Colonic mucosa (tissue), 4 donors: ENCODE measurements at regions not wholly inside any gene's neighbourhood (a gene's known extent, or its start where the extent isn't known, plus 50 kb on each side); places are given as distances from the start of the nearest gene placed in this dataset.

Experiments used
- DNase-seq: peaks from one replicate; pipeline ENCODE4 v3.0.0-alpha.2; 2020
- H3K27ac ChIP-seq: fragments of 200-600 bp; one replicate; pipeline ENCODE4 v1.8.0; 2021
- H3K27me3 ChIP-seq: fragments of 200-600 bp; one replicate; pipeline ENCODE4 v1.8.0; 2021
- H3K36me3 ChIP-seq: fragments of 200-600 bp; one replicate; pipeline ENCODE4 v1.8.0; 2021
- H3K4me1 ChIP-seq: fragments of 200-600 bp; one replicate; pipeline ENCODE4 v1.8.0; 2021; ENCODE audit warnings: mild to moderate bottlenecking
- H3K4me3 ChIP-seq: fragments of 200-600 bp; one replicate; pipeline ENCODE4 v1.8.0; 2021
- H3K9ac ChIP-seq, 2 donors: one replicate each; pipeline ENCODE4 v1.7.0; 2013; ENCODE audit warnings: control low read depth in 2 of 2, low read depth in 2 of 2, low read length in 2 of 2
- H3K9me3 ChIP-seq: fragments of 200-600 bp; one replicate; pipeline ENCODE4 v1.8.0; 2021
- intact Hi-C: fragments of 100-400 bp; cut with DNase I; formaldehyde crosslinking; loops from one replicate; pipeline ENCODE4 v1.14.1; 2022
- TF ChIP-seq, protein P1 (sequence below): fragments of 200-600 bp; IDR thresholded peaks from one replicate; pipeline ENCODE4 v1.8.0; 2022; ENCODE audit warnings: antibody characterized with exemption, mild to moderate bottlenecking
- donor health status: healthy.
- donor health status: DM: no; HTN: no; CAD: no.
- donor health status: DM: no; HTN: no; CAD: no.

DNA sequence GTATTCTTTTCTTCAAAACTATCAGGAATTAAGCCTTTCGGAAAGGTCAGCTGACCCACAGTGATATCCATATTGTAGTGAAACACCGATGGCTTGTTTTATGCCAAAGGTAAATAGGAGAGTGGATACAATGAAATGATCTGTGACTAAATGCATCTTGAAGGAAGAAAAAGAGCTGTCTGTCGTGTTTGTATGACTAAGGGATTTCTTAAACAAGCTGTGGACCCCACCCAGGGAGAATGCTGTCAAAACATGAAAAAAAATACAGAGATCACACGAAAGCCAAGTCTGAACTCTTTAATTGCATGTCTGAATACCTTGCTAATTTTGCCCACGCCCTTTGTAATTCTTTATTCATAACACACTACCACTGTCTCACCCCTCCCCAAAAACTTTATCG lies 286.4 kb upstream of the WWC1 start:
- no peaks in the 10 kb centered on the region for H3K27me3 ChIP-seq
- intact Hi-C loops = no loop called here
- TF ChIP-seq, protein P1, sequence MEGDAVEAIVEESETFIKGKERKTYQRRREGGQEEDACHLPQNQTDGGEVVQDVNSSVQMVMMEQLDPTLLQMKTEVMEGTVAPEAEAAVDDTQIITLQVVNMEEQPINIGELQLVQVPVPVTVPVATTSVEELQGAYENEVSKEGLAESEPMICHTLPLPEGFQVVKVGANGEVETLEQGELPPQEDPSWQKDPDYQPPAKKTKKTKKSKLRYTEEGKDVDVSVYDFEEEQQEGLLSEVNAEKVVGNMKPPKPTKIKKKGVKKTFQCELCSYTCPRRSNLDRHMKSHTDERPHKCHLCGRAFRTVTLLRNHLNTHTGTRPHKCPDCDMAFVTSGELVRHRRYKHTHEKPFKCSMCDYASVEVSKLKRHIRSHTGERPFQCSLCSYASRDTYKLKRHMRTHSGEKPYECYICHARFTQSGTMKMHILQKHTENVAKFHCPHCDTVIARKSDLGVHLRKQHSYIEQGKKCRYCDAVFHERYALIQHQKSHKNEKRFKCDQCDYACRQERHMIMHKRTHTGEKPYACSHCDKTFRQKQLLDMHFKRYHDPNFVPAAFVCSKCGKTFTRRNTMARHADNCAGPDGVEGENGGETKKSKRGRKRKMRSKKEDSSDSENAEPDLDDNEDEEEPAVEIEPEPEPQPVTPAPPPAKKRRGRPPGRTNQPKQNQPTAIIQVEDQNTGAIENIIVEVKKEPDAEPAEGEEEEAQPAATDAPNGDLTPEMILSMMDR = no peak
- H3K27ac ChIP-seq = no peak overlapping the region
- no peaks in the 10 kb centered on the region for H3K9me3 ChIP-seq
- no peaks in the 10 kb centered on the region for H3K4me1 ChIP-seq
- DNase-seq = no peak
- H3K9ac ChIP-seq = no peak overlapping the region
- H3K36me3 ChIP-seq = no peaks in the 10 kb centered on the region
- H3K4me3 ChIP-seq = no peak overlapping the region

DNA sequence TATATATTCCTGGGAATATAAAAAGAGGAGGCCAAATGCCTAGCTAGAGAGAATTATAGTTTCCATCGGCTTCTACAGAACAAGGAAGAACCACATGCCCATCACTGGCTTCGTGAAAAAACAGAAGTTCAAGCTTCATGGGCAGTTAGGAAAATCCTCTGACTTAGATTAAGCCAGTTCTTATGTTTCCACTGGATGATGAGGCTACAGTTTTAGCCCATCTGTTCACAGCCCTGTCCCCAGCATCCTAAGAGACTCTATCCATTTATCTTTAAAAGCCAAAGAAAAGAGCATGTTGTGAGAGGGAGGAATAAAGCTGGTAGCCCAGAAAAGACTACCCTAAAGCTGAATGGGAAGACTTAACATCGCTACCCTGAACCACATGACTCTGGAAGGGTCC lies 285.5 kb upstream of the WWC1 start:
- H3K4me1 ChIP-seq = no peaks in the 10 kb centered on the region
- TF ChIP-seq, protein P1 = no peak
- no peak overlapping the region for H3K27ac ChIP-seq
- no peaks in the 10 kb centered on the region for H3K36me3 ChIP-seq
- intact Hi-C loops = no loop called here
- no peak overlapping the region for H3K4me3 ChIP-seq
- no peaks in the 10 kb centered on the region for H3K9me3 ChIP-seq
- DNase-seq = no peak
- H3K9ac ChIP-seq = no peak overlapping the region
- no peaks in the 10 kb centered on the region for H3K27me3 ChIP-seq

DNA sequence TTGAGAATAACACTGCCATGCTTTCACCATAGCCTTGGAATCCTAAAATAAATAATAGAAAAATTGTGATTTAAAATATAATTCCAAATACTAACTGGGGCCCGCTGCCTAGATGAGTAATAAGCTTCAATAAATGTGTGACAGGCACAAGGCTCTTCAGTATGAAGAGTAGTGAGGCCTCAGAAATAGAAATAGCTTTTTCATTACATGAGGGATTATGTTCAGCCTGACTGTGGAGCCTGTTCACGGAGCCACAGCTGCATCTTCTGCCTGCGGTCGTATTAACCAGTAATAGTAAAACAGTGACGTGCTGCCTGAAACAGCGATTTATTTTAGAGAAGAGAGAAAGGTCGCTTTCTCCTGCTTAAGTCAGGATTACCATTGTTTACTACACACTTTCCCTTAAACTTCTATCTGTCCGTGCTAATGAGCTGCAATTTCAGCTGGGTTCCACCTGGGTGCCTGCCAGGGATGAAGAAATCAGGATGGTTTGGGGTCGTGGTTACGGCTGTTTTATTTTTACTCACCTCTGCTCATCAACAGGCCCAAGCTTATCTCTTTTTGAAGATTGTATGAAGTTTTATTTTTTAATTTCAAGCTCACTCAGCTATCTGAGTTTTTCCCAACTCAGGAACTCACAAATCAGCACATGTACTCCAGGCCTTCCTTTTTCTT lies 284.9 kb upstream of the WWC1 start:
- TF ChIP-seq, protein P1 = no peak
- no peaks in the 10 kb centered on the region for H3K4me1 ChIP-seq
- no peak overlapping the region for H3K27ac ChIP-seq
- H3K36me3 ChIP-seq = no peaks in the 10 kb centered on the region
- H3K4me3 ChIP-seq = no peak overlapping the region
- no peak for DNase-seq
- intact Hi-C loops = no loop called here
- H3K9ac ChIP-seq = no peak overlapping the region
- H3K9me3 ChIP-seq = no peaks in the 10 kb centered on the region
- no peaks in the 10 kb centered on the region for H3K27me3 ChIP-seq

DNA sequence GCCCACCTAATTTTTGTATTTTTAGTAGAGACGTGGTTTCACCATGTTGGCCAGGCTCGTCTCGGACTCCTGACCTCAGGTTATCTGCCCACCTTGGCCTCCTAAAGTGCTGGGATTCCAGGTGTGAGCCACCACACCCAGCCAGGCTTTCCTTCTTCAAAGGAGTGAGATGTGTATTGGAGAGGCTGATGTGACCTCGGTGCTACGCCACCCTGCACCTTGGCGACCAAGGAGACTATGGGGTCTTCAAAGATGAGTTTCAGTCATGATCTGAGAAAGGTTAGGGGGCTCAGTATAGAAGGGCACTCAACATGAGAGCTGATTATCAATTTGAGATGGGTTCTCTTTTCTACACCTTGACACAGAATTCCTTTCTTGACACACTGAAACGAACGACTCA lies 284.2 kb upstream of the WWC1 start:
- no peak overlapping the region for H3K4me3 ChIP-seq
- no peaks in the 10 kb centered on the region for H3K9me3 ChIP-seq
- no peaks in the 10 kb centered on the region for H3K36me3 ChIP-seq
- TF ChIP-seq, protein P1 = no peak
- H3K9ac ChIP-seq = no peak overlapping the region
- H3K27me3 ChIP-seq = no peaks in the 10 kb centered on the region
- H3K4me1 ChIP-seq = no peaks in the 10 kb centered on the region
- intact Hi-C loops = no loop called here
- no peak overlapping the region for H3K27ac ChIP-seq
- no peak for DNase-seq

DNA sequence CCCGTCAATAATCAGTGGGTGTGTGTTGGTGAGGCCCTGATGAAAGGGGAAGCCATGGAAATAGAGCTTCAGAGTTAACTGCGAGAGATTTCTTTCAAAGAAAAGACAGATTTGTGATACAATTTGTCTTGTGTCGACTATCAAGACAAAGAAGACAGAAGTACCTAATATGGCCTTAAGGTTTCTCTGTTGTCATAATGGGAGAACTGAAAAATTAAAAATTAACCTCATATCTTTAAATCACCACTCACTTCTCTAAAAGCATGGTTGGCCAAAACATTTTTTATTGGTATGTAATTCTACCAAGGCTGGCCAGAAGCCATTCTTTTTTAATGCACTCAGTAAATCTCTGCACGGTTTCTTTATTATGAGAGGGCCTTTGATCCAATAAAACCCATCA lies 282.9 kb upstream of the WWC1 start:
- no peaks in the 10 kb centered on the region for H3K27me3 ChIP-seq
- no peaks in the 10 kb centered on the region for H3K4me1 ChIP-seq
- intact Hi-C loops = no loop called here
- H3K36me3 ChIP-seq = no peaks in the 10 kb centered on the region
- TF ChIP-seq, protein P1 = no peak
- H3K9me3 ChIP-seq = no peaks in the 10 kb centered on the region
- H3K27ac ChIP-seq = no peak overlapping the region
- DNase-seq = no peak
- no peak overlapping the region for H3K4me3 ChIP-seq
- H3K9ac ChIP-seq = no peak overlapping the region
